GM19043 (cell line): ENCODE measurements at regions not wholly inside any gene's neighbourhood (a gene's known extent, or its start where the extent isn't known, plus 50 kb on each side); places are given as distances from the start of the nearest gene placed in this dataset.

Experiments used
- ATAC-seq: cut with Tn5 transposase; IDR thresholded peaks from one replicate; pipeline ENCODE4 v1.9.1; 2021; ENCODE audit warnings: low read depth; ENCODE audit not compliant: unreplicated experiment

GRCh38 chr1:30385246-30385995 is 338.0 kb downstream of the MATN1 start:
- ATAC-seq: no peak

DNA sequence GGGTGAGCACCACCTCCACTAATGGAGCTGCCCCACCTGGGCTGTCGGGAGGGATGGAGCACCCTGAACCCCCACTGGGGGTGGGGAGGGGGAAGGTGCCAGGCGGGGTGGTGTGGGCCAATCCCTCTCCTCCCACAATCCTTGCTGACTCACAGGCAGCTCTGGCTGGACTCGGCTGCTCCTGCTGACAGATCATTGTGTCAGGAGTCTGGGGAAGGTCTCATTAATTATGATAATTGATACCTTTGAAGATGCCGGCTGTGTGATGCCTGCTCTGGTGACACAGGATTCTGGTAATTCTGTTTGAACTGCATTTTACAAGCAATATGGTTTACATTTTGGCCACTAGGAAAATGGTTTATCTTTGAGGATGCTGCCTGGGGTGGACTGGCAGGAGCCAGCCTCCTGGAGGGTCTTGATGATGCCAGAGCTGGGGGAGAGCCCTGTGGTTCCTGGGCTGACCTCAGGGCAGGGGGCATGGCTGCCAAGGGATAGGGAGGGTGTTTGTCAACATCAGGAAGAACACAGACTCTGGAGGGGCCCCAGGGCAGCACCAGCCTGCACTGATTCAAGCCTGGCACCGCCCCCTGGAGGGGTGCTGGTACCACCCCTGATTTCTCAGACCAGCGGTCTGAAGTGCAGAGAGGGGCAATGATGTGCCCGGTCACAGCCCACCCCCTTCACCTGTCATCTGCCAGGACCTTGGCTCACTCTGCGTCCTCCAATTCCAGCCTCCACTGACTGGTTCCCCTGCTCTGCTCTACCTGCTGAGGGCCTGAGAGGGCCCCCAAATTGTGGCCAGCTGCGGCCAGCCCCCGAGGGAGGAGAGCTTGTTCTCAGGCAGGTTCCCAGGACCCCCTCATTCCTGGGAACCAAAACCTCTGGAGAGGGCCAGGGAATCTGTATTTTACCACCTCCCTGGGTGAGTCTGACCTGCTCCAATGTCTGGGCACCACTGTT is 338.8 kb downstream of the MATN1 start:
- no peak for ATAC-seq

DNA sequence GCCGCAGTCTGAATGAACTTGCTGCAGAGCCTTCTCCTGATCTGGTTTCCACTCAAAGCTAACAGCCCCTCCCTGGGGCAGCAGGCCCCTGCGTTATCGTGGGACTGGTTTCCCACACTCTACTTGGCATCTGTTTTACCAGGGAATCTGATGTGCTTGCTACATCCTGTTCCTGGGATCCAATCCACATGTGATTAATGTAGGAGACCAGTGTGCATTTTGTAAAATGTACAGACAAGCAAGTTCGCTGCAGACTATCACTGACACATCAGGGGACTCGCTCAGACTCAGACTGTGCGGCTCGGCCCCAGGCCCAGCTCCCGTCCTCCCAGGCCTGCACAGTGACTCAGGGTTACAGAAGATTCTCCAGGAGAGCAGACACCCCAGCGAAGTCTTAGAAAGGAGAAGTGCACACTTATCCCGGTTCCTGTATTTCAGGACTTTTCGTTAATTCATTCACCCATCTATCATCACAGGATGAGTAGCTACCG is 340.1 kb downstream of the MATN1 start:
- no peak for ATAC-seq

DNA sequence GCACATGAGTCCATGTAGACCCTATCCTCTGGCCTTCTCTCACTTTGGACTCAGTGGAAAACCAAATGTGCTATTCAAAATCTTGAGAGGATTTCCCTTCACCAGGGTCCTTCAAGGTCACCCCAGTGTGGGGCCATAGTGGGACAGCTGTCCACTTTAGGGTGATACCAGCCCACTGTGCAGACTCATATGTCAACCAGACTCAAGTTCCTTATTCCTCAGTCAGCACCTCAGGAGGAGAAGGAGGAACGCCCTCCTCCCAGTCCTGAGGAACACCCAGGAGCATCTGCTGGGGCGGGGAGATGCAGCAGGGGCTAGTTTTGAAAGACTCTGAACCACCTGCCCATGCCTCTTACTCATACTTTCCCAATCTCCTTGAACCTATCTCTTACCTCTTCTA is 340.9 kb downstream of the MATN1 start:
- ATAC-seq: no peak

GRCh38 chr1:30381671-30382365 is 341.6 kb downstream of the MATN1 start:
- ATAC-seq: no peak

DNA sequence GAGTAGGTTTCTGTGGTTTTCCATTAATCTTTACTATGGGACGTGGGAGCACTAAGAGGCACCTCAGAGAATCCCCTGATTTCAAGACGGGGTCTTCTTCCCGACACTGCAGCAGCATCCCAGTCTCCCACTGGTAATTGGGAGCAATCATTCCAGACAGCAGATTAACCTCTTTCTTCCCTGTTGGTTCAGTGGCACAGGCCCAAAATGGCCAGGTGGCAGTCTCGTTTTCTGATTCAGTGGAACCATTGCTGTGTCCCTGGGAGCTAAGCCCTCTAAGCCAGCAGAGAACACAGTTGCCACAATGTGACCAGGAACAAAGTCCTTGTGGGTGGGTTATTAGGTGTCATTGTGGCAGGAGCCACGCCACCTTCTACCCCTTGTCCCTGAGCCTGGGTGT is 342.1 kb downstream of the MATN1 start:
- ATAC-seq: no peak

- ATAC-seq: no peak
These were observed 342.8 kb downstream of the MATN1 start for GRCh38 chr1:30380625-30380984.

GRCh38 chr1:30379684-30380624 is 343.4 kb downstream of the MATN1 start:
- no peak for ATAC-seq

- ATAC-seq: no peak
These were observed 344.3 kb downstream of the MATN1 start for GRCh38 chr1:30378991-30379581.

GRCh38 chr1:30378003-30378596 is 345.3 kb downstream of the MATN1 start:
- ATAC-seq: no peak

GRCh38 chr1:30377230-30378002 is 346.0 kb downstream of the MATN1 start:
- no peak for ATAC-seq

DNA sequence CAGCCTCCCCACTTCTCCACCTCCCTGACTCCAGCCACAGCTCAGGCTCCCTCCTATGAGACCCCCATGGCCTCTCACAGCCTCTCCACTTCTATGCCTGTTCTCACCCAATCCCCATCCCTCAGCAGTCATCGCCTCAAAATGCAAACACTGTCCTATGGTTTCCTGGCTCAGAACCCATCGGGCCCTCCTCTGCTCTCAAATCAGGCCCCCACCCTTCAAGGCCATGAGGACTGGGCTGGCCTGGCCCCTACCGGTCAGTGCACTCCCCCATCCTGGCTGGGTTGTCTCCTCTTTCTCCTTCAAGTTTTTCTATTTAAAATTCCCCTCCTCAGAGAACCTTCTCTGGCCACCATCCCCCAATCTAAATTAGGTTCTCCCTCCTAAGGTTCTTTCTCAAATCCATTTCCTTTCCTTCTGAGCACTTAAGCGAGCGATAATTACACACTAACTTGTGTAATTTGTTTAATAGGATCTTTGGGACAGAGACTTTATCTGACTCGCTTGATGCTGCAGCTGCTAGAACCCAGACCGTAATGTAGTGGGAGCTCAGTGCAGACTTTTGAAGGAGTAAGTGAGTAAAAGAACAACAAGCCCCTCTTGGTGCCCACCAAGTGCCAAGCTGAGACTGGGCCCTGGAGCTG is 347.2 kb downstream of the MATN1 start:
- no peak for ATAC-seq

DNA sequence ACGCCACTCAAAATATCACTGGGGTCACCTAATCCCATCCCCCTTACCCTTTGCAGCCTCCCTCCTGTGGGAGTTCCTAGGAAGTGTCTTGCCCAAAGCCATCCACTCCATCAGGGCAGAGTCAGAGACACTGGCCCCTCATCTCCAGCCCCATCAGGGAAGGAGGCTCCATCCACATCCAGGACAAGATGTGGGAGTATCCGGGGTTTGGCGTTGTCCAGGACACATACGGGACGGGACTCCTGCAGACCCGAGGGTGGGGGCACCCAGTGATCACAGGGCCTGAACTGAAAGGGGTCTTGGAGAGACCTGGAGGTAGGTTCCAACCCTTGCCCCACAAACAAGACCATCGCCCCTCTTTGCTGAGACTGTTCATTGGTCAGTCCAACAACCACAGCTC is 348.2 kb downstream of the MATN1 start:
- ATAC-seq: no peak

GRCh38 chr1:30374400-30375070 is 348.9 kb downstream of the MATN1 start:
- no peak for ATAC-seq

DNA sequence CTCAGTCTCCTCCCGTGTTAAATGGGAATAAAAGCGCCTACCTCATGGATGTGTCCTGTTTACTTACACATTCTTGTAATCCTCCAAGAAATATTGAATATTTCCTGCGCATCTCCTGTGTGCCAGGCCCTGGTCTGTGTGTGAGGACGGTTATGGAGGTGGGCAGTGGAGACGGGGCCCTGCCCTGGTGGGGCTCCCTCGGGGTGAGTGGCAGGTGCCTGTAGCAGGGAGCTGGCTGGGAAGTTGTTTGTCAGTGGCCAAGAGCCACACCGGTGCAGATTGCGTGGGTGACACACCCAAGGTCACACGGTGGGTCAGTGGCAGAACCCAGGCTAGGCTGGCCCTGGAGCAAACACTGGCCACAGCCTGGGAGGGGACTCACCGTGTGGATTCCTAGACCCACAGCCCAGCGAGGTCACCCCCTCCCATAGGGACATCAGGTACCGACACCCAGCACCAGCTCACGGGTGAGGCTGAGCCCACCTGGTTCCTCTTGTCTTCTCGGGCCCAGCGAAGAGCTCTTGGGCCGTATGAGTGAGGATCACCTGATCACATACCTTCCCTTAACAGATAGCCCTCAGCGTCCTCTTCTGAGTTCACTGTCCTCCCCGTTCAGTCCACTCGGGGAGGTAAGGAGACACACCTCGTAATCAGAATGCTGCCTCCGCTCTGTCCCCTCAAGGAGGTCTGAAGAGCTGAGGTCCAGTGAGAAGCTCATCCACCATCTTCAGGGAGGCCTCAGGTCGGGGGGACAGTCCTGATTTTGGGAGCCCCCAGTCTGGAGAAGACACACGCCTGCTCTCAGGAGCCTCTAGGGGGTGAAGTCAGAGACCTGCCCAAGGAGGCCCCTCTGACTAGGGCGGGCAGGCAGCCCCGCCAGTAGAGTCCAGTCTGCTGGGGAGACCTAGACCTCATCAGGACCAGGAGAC is 349.6 kb downstream of the MATN1 start:
- ATAC-seq: no peak

DNA sequence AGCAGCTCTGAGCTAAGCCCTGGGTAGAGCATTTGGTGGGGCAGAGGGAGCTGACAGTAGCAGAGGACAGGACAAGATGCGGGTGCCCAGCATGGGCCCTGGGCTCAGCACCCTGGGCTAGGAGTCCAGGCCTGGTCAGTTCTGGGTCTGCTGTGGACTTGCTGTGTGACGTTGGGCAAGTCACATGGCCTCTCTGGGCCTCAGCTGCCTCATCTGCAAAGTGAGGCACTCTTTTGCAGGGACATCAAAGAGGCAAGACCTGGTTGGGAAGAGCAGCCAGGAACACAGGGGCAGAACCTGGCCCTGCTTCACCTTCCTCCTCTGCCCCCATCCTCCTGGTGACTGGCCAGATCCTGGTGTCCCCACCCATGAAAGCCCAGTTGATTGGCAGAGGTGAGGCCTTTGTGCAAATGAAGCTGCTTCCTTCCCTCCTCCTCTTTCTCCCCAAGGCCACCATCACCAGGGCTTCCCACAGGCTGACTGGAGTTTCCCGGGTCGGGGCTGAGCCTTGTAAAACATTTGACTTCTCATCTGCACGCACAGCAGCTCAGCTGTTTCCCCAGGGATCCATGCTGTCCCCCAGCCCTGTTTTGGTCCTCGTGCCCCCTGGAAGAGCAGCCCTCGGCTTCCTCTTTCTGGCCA is 350.5 kb downstream of the MATN1 start:
- no peak for ATAC-seq
